Ovary (tissue), 3 donors: ENCODE measurements at regions not wholly inside any gene's neighbourhood (a gene's known extent, or its start where the extent isn't known, plus 50 kb on each side); places are given as distances from the start of the nearest gene placed in this dataset.

Experiments
- CTCF ChIP-seq, 3 donors: fragments of 450-650 bp in 2 of 3; fragments of 200-600 bp in 1 of 3; IDR thresholded peaks; one replicate each; pipeline versions ENCODE4 v1.5.1 to v1.8.0; 2016 to 2022; ENCODE audit warnings: antibody characterized with exemption in 3 of 3, mild to moderate bottlenecking in 1 of 3
- EP300 ChIP-seq: sonication (generic); formaldehyde crosslinking; IDR thresholded peaks from one replicate; pipeline ENCODE4 v1.6.1; 2017; ENCODE audit warnings: antibody characterized with exemption
- POLR2A ChIP-seq: fragments of 450-650 bp; IDR thresholded peaks from one replicate; pipeline ENCODE4 v1.6.1; 2017; ENCODE audit warnings: antibody characterized with exemption, mild to moderate bottlenecking, moderate library complexity
- donor health status: DM: no; HTN: no; CAD: no.

GRCh38 chrY:19124609-19125008 lies 351.1 kb upstream of the HSFY2 start:
- TF ChIP-seq POLR2A = no peak
- TF ChIP-seq CTCF (IDR thresholded peaks at IDR 0.05) = no peak
- TF ChIP-seq EP300 = no peak
